Activated CD4-positive, alpha-beta T cell treated with anti-CD3 and anti-CD28 coated beads for 36 hours (primary cell): ENCODE measurements at regions not wholly inside any gene's neighbourhood (a gene's known extent, or its start where the extent isn't known, plus 50 kb on each side); places are given as distances from the start of the nearest gene placed in this dataset.

Source experiments
- ATAC-seq: fragments of 200-7000 bp; cut with Tn5 transposase; one replicate; pipeline ENCODE4 v1.10.0; 2021; ENCODE audit warnings: mild to moderate bottlenecking, moderate library complexity
- CTCF ChIA-PET: fragments of 350-600 bp; sonication (Branson Sonifier 250); formaldehyde crosslinking; loops from one replicate; lab custom pipeline; 2021; ENCODE audit warnings: antibody characterized with exemption; lab: Charles Lee
- POLR2A ChIA-PET: fragments of 350-600 bp; sonication (Branson Sonifier 250); formaldehyde crosslinking; loops from one replicate; lab custom pipeline; 2021; ENCODE audit warnings: antibody characterized with exemption, inconsistent platforms; lab: Charles Lee
- DNase-seq: peaks from one replicate; pipeline ENCODE4 v3.0.0-alpha.2; 2020
- H3K27ac Mint-ChIP-seq: one replicate; pipeline ENCODE4 v1.8.0; 2021; ENCODE audit warnings: mixed read lengths
- H3K27me3 Mint-ChIP-seq: one replicate; pipeline ENCODE4 v1.8.0; 2021; ENCODE audit warnings: mixed read lengths
- H3K36me3 Mint-ChIP-seq: one replicate; pipeline ENCODE4 v1.8.0; 2021; ENCODE audit warnings: low read depth, mixed read lengths
- H3K4me1 Mint-ChIP-seq: one replicate; pipeline ENCODE4 v1.8.0; 2021; ENCODE audit warnings: mixed read lengths
- H3K4me3 Mint-ChIP-seq: one replicate; pipeline ENCODE4 v1.8.0; 2021; ENCODE audit warnings: mild to moderate bottlenecking, moderate library complexity, mixed read lengths
- H3K9me3 Mint-ChIP-seq: one replicate; pipeline ENCODE4 v1.8.0; 2021; ENCODE audit warnings: low read depth, mixed read lengths
- intact Hi-C, 2 experiments: fragments of 100-400 bp; cut with DNase I in 1 of 2; cut with micrococcal nuclease in 1 of 2; formaldehyde crosslinking; loops; one replicate each; pipeline versions ENCODE4 v1.14.2 to v1.15.1; 2022 to 2024; cut with DNase I, micrococcal nuclease

- DNase-seq (no peak), ATAC-seq (no peak)
- Mint-ChIP-seq H3K9me3 (no peaks in the 10 kb centered on the region), H3K4me3 (no peak overlapping the region), H3K27ac (no peak overlapping the region), H3K36me3 (no peaks in the 10 kb centered on the region), H3K4me1 (no peaks in the 10 kb centered on the region), H3K27me3 (peaks cover 28% of the 10 kb centered on the region)
- intact Hi-C loops, result no loop called here
- ChIA-PET POLR2A (no interaction called here), CTCF (interaction anchor here (0.7 to 1.2 kb wide), 2 partner anchors 9 to 149 kb away, joined by 3 to 5 read pairs; no protein-coding TSS in a partner anchor)
Observed at GRCh38 chr1:209414803-209415329, 168.6 kb upstream of the CAMK1G start.

- H3K36me3 Mint-ChIP-seq, result no peaks in the 10 kb centered on the region
- no peak overlapping the region for H3K27ac Mint-ChIP-seq
- peaks cover 26% of the 10 kb centered on the region for H3K27me3 Mint-ChIP-seq
- ChIA-PET POLR2A (no interaction called here), CTCF (no interaction called here)
- ATAC-seq (no peak), DNase-seq (no peak)
- no peak overlapping the region for H3K4me3 Mint-ChIP-seq
- intact Hi-C loops, result no loop called here
- H3K4me1 Mint-ChIP-seq, result no peaks in the 10 kb centered on the region
- no peaks in the 10 kb centered on the region for H3K9me3 Mint-ChIP-seq
Observed at GRCh38 chr1:209416039-209416438, 167.5 kb upstream of the CAMK1G start.

- intact Hi-C loops, result no loop called here
- CTCF ChIA-PET, result interaction anchor here (0.5 kb wide), 1 partner anchor 40 kb away, joined by 3 read pairs; no protein-coding TSS in a partner anchor
Observed at GRCh38 chr1:209416716-209417115, 166.8 kb upstream of the CAMK1G start.

GRCh38 chr1:209417761-209418160 lies 165.8 kb upstream of the CAMK1G start:
- intact Hi-C loops, result no loop called here
- CTCF ChIA-PET, result no interaction called here

More at GRCh38 chr1:209416716-209417115, 166.8 kb upstream of the CAMK1G start:
- Mint-ChIP-seq H3K9me3 (no peaks in the 10 kb centered on the region), H3K27ac (no peak overlapping the region), H3K27me3 (peaks cover 23% of the 10 kb centered on the region), H3K4me1 (no peaks in the 10 kb centered on the region), H3K36me3 (no peaks in the 10 kb centered on the region), H3K4me3 (no peak overlapping the region)
- no peak for DNase-seq
- POLR2A ChIA-PET, result no interaction called here
- ATAC-seq, result no peak

GRCh38 chr1:209420276-209420675 lies 163.2 kb upstream of the CAMK1G start:
- H3K4me3 Mint-ChIP-seq, result no peak overlapping the region

More at GRCh38 chr1:209417761-209418160, 165.8 kb upstream of the CAMK1G start:
- no peaks in the 10 kb centered on the region for H3K9me3 Mint-ChIP-seq
- no peaks in the 10 kb centered on the region for H3K36me3 Mint-ChIP-seq
- H3K27me3 Mint-ChIP-seq, result peaks cover 17% of the 10 kb centered on the region
- no peak overlapping the region for H3K27ac Mint-ChIP-seq
- DNase-seq (no peak), ATAC-seq (no peak)
- H3K4me1 Mint-ChIP-seq, result no peaks in the 10 kb centered on the region
- POLR2A ChIA-PET, result no interaction called here
- no peak overlapping the region for H3K4me3 Mint-ChIP-seq

GRCh38 chr1:209421186-209421585 lies 162.3 kb upstream of the CAMK1G start:
- H3K27me3 Mint-ChIP-seq, result peaks cover 8% of the 10 kb centered on the region
- intact Hi-C loops, result no loop called here
- H3K36me3 Mint-ChIP-seq, result no peaks in the 10 kb centered on the region
- ChIA-PET CTCF (interaction anchor here (1.3 kb wide), 1 partner anchor 12 kb away, joined by 3 read pairs; no protein-coding TSS in a partner anchor), POLR2A (no interaction called here)
- ATAC-seq, result no peak
- no peaks in the 10 kb centered on the region for H3K4me1 Mint-ChIP-seq
- H3K27ac Mint-ChIP-seq, result no peak overlapping the region
- no peaks in the 10 kb centered on the region for H3K9me3 Mint-ChIP-seq
- H3K4me3 Mint-ChIP-seq, result no peak overlapping the region
- DNase-seq, result no peak

More at GRCh38 chr1:209420276-209420675, 163.2 kb upstream of the CAMK1G start:
- CTCF ChIA-PET, result no interaction called here
- H3K27me3 Mint-ChIP-seq, result peaks cover 6% of the 10 kb centered on the region
- H3K27ac Mint-ChIP-seq, result no peak overlapping the region
- intact Hi-C loops, result no loop called here
- no peaks in the 10 kb centered on the region for H3K36me3 Mint-ChIP-seq
- POLR2A ChIA-PET, result no interaction called here
- H3K9me3 Mint-ChIP-seq, result no peaks in the 10 kb centered on the region
- no peaks in the 10 kb centered on the region for H3K4me1 Mint-ChIP-seq
- ATAC-seq (no peak), DNase-seq (no peak)

GRCh38 chr1:209421978-209422680 lies 161.4 kb upstream of the CAMK1G start:
- H3K9me3 Mint-ChIP-seq, result no peaks in the 10 kb centered on the region
- H3K27me3 Mint-ChIP-seq, result peaks cover 9% of the 10 kb centered on the region
- no peak overlapping the region for H3K4me3 Mint-ChIP-seq
- intact Hi-C loops, result no loop called here
- no peak overlapping the region for H3K27ac Mint-ChIP-seq
- ChIA-PET CTCF (interaction anchor here (1.3 kb wide), 1 partner anchor 12 kb away, joined by 3 read pairs; no protein-coding TSS in a partner anchor), POLR2A (no interaction called here)
- no peaks in the 10 kb centered on the region for H3K4me1 Mint-ChIP-seq
- ATAC-seq (no peak), DNase-seq (no peak)
- no peaks in the 10 kb centered on the region for H3K36me3 Mint-ChIP-seq

GRCh38 chr1:209425959-209426358 lies 157.6 kb upstream of the CAMK1G start:
- ATAC-seq (no peak), DNase-seq (no peak)
- Mint-ChIP-seq H3K36me3 (no peaks in the 10 kb centered on the region), H3K4me1 (no peaks in the 10 kb centered on the region), H3K27ac (no peak overlapping the region), H3K9me3 (no peaks in the 10 kb centered on the region), H3K27me3 (peaks cover 11% of the 10 kb centered on the region), H3K4me3 (no peak overlapping the region)
- intact Hi-C loops, result no loop called here
- CTCF ChIA-PET, result no interaction called here
- POLR2A ChIA-PET, result no interaction called here

- Mint-ChIP-seq H3K36me3 (no peaks in the 10 kb centered on the region), H3K27me3 (peaks cover 8% of the 10 kb centered on the region), H3K4me1 (no peaks in the 10 kb centered on the region), H3K4me3 (no peak overlapping the region), H3K27ac (no peak overlapping the region), H3K9me3 (no peaks in the 10 kb centered on the region)
- no peak for DNase-seq
- CTCF ChIA-PET, result interaction anchor here (0.6 kb wide), 1 partner anchor 46 kb away, joined by 3 read pairs; no protein-coding TSS in a partner anchor
- ATAC-seq, result no peak
- intact Hi-C loops, result no loop called here
- POLR2A ChIA-PET, result no interaction called here
Observed at GRCh38 chr1:209427277-209427676, 156.2 kb upstream of the CAMK1G start.

GRCh38 chr1:209427811-209428210 lies 155.7 kb upstream of the CAMK1G start:
- CTCF ChIA-PET, result no interaction called here

GRCh38 chr1:209428241-209428921 lies 155.1 kb upstream of the CAMK1G start:
- POLR2A ChIA-PET, result no interaction called here
- DNase-seq (no peak), ATAC-seq (no peak)
- Mint-ChIP-seq H3K36me3 (no peaks in the 10 kb centered on the region), H3K4me1 (no peaks in the 10 kb centered on the region), H3K27me3 (peaks cover 8% of the 10 kb centered on the region), H3K4me3 (no peak overlapping the region), H3K9me3 (no peaks in the 10 kb centered on the region), H3K27ac (no peak overlapping the region)
- CTCF ChIA-PET, result no interaction called here
- intact Hi-C loops, result no loop called here

More at GRCh38 chr1:209427811-209428210, 155.7 kb upstream of the CAMK1G start:
- POLR2A ChIA-PET, result no interaction called here
- Mint-ChIP-seq H3K4me1 (no peaks in the 10 kb centered on the region), H3K9me3 (no peaks in the 10 kb centered on the region), H3K27ac (no peak overlapping the region), H3K4me3 (no peak overlapping the region), H3K27me3 (peaks cover 8% of the 10 kb centered on the region), H3K36me3 (no peaks in the 10 kb centered on the region)
- intact Hi-C loops, result no loop called here
- ATAC-seq (no peak), DNase-seq (no peak)
